DND-41 (cell line): ENCODE measurements at regions not wholly inside any gene's neighbourhood (a gene's known extent, or its start where the extent isn't known, plus 50 kb on each side); places are given as distances from the start of the nearest gene placed in this dataset.

Source experiments
- ATAC-seq: fragments of 200-7000 bp; cut with Tn5 transposase; 3 replicates; pipeline ENCODE4 v1.9.1; 2021; ENCODE audit warnings: low read depth; ENCODE audit not compliant: insufficient read depth
- DNase-seq: peaks from one replicate; pipeline ENCODE4 v3.0.0-alpha.2; 2020
- H2AFZ ChIP-seq: 2 replicates; pipeline ENCODE4 v1.6.0; 2012; ENCODE audit warnings: low read depth, low read length
- H3K27ac ChIP-seq: 2 replicates; pipeline ENCODE4 v1.5.1; 2012; ENCODE audit warnings: low read length, inconsistent platforms
- H3K27me3 ChIP-seq: fragments of 200-600 bp; sonication (generic); 2 replicates; pipeline ENCODE4 v1.6.0; 2012; ENCODE audit warnings: low read length, mild to moderate bottlenecking, inconsistent platforms; ENCODE audit not compliant: insufficient read depth, poor library complexity
- H3K36me3 ChIP-seq: 2 replicates; pipeline ENCODE4 v1.5.1; 2012; ENCODE audit warnings: low read length, inconsistent platforms; ENCODE audit not compliant: insufficient read depth
- H3K4me1 ChIP-seq: 2 replicates; pipeline ENCODE4 v1.5.1; 2012; ENCODE audit warnings: mild to moderate bottlenecking, low read length; ENCODE audit not compliant: insufficient read depth
- H3K4me2 ChIP-seq: 2 replicates; pipeline ENCODE4 v1.6.0; 2012; ENCODE audit warnings: mild to moderate bottlenecking, moderate library complexity, low read length, inconsistent platforms; ENCODE audit not compliant: insufficient read depth
- H3K4me3 ChIP-seq, 2 experiments: fragments of 200-600 bp in 1 of 2; shearing (Covaris generic) in 1 of 2; 2 replicates each; pipeline ENCODE4 v1.5.1; 2012 to 2016; ENCODE audit warnings: inconsistent platforms in 2 of 2, low read length in 2 of 2, mild to moderate bottlenecking in 2 of 2, low read depth in 1 of 2, moderate library complexity in 1 of 2
- H3K79me2 ChIP-seq: 2 replicates; pipeline ENCODE4 v1.6.0; 2012; ENCODE audit warnings: low read length, inconsistent platforms; ENCODE audit not compliant: insufficient read depth
- H3K9ac ChIP-seq: 2 replicates; pipeline ENCODE4 v1.6.0; 2012; ENCODE audit warnings: low read depth, mild to moderate bottlenecking, inconsistent platforms, low read length, moderate library complexity
- H3K9me3 ChIP-seq: 2 replicates; pipeline ENCODE4 v1.5.1; 2012; ENCODE audit warnings: low read length, moderate library complexity, mild to moderate bottlenecking, inconsistent platforms; ENCODE audit not compliant: insufficient read depth, severe bottlenecking
- H4K20me1 ChIP-seq: 2 replicates; pipeline ENCODE4 v1.6.0; 2012; ENCODE audit warnings: low read length; ENCODE audit not compliant: insufficient read depth
- EZH2 ChIP-seq: IDR thresholded peaks from 3 replicates; pipeline ENCODE4 v1.6.1; 2012; ENCODE audit warnings: borderline replicate concordance, low read depth, mild to moderate bottlenecking, moderate library complexity, low read length, inconsistent platforms; ENCODE audit not compliant: severe bottlenecking
- TF ChIP-seq, protein P1 (sequence below): IDR thresholded peaks from 2 replicates; pipeline ENCODE4 v1.5.1; 2012; ENCODE audit warnings: borderline replicate concordance, low read length, moderate library complexity, mild to moderate bottlenecking; ENCODE audit not compliant: poor library complexity, severe bottlenecking; ENCODE audit errors: extremely low read depth

GRCh38 chr2:16160281-16161084 lies 220.1 kb downstream of the MYCN start:
- Histone ChIP-seq H3K9ac (no peak overlapping the region), H3K4me1 (no peaks in the 10 kb centered on the region), H4K20me1 (no peaks in the 10 kb centered on the region), H3K79me2 (no peaks in the 10 kb centered on the region), H3K27ac (no peak overlapping the region), H3K4me3 (no peak overlapping the region), H3K9me3 (no peaks in the 10 kb centered on the region), H3K4me2 (no peak overlapping the region), H3K27me3 (no peaks in the 10 kb centered on the region), H2AFZ (no peak overlapping the region), H3K36me3 (no peaks in the 10 kb centered on the region)
- ATAC-seq (no peak), DNase-seq (no peak)
- TF ChIP-seq, protein P1, sequence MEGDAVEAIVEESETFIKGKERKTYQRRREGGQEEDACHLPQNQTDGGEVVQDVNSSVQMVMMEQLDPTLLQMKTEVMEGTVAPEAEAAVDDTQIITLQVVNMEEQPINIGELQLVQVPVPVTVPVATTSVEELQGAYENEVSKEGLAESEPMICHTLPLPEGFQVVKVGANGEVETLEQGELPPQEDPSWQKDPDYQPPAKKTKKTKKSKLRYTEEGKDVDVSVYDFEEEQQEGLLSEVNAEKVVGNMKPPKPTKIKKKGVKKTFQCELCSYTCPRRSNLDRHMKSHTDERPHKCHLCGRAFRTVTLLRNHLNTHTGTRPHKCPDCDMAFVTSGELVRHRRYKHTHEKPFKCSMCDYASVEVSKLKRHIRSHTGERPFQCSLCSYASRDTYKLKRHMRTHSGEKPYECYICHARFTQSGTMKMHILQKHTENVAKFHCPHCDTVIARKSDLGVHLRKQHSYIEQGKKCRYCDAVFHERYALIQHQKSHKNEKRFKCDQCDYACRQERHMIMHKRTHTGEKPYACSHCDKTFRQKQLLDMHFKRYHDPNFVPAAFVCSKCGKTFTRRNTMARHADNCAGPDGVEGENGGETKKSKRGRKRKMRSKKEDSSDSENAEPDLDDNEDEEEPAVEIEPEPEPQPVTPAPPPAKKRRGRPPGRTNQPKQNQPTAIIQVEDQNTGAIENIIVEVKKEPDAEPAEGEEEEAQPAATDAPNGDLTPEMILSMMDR, result no peak
- no peak for TF ChIP-seq EZH2

GRCh38 chr2:16156411-16156810 lies 216.1 kb downstream of the MYCN start:
- ATAC-seq (no peak), DNase-seq (no peak)
- TF ChIP-seq EZH2, result no peak
- TF ChIP-seq, protein P1, result no peak
- H2AFZ ChIP-seq, result no peak overlapping the region
- no peak overlapping the region for H3K4me3 ChIP-seq
- no peaks in the 10 kb centered on the region for H3K4me1 ChIP-seq
- no peak overlapping the region for H3K9ac ChIP-seq
- H3K27me3 ChIP-seq, result no peaks in the 10 kb centered on the region
- no peaks in the 10 kb centered on the region for H3K9me3 ChIP-seq
- no peaks in the 10 kb centered on the region for H4K20me1 ChIP-seq
- H3K79me2 ChIP-seq, result no peaks in the 10 kb centered on the region
- no peak overlapping the region for H3K27ac ChIP-seq
- no peaks in the 10 kb centered on the region for H3K36me3 ChIP-seq
- H3K4me2 ChIP-seq, result no peak overlapping the region

DNA sequence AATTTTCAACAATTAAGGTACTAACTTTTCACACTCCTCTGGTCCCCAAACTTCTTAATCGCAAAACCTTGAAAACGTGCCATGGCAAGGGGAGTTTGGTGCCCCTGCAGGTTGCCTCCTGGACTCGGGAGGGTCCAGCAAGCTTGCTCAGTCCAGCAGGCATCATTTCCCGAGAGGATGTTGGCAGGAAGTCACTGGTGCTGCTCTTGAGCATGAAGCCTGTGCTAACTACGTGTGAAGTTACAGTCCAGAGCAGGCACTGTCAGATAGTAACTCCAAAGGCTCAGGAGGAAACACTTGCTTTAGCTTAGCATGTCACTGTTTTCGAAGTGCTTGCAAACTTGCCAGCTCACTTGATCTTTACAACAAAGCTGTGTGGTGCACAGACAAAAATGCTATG lies 215.4 kb downstream of the MYCN start:
- Histone ChIP-seq H3K27me3 (no peaks in the 10 kb centered on the region), H3K79me2 (no peaks in the 10 kb centered on the region), H3K9ac (no peak overlapping the region), H3K4me3 (no peak overlapping the region), H3K4me2 (no peak overlapping the region), H3K4me1 (no peaks in the 10 kb centered on the region), H2AFZ (no peak overlapping the region), H4K20me1 (no peaks in the 10 kb centered on the region), H3K9me3 (no peaks in the 10 kb centered on the region), H3K27ac (no peak overlapping the region), H3K36me3 (no peaks in the 10 kb centered on the region)
- no peak for DNase-seq
- ATAC-seq, result no peak
- TF ChIP-seq, protein P1, result no peak
- no peak for TF ChIP-seq EZH2
